ENCODE measurements at regions not wholly inside any gene's neighbourhood (a gene's known extent, or its start where the extent isn't known, plus 50 kb on each side); places are given as distances from the start of the nearest gene placed in this dataset.

- no peak for DNase-seq (ENCODE audit: low spot score)
Measured at GRCh38 chr13:97562962-97563361, 129.0 kb downstream of the RAP2A start.

- no peak for DNase-seq (ENCODE audit: low spot score)
Measured at GRCh38 chr13:97564956-97565355, 131.0 kb downstream of the RAP2A start.

GRCh38 chr13:97565906-97566305 is 131.9 kb downstream of the RAP2A start:
- no peak for DNase-seq (ENCODE audit: low spot score)

DNA sequence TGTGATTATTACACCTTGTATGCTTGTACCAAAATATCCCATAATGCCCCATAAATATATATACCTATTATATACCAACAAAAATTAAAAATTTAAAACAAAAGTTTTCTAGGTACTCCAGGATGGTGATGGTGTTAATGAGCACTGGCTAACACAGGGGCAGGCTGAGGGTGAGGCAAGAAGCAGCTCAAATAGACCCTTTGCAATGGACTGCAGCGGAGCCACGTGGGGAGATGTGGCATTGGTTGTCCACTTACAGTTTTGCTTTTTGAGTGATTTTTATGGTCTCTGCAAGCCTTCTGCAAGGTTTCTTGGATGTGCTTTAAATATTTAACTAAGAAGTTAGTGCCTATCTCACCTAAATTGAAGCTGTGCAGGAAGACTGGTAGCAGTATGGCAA is 132.9 kb downstream of the RAP2A start:
- no peak for DNase-seq (ENCODE audit: low spot score)

DNA sequence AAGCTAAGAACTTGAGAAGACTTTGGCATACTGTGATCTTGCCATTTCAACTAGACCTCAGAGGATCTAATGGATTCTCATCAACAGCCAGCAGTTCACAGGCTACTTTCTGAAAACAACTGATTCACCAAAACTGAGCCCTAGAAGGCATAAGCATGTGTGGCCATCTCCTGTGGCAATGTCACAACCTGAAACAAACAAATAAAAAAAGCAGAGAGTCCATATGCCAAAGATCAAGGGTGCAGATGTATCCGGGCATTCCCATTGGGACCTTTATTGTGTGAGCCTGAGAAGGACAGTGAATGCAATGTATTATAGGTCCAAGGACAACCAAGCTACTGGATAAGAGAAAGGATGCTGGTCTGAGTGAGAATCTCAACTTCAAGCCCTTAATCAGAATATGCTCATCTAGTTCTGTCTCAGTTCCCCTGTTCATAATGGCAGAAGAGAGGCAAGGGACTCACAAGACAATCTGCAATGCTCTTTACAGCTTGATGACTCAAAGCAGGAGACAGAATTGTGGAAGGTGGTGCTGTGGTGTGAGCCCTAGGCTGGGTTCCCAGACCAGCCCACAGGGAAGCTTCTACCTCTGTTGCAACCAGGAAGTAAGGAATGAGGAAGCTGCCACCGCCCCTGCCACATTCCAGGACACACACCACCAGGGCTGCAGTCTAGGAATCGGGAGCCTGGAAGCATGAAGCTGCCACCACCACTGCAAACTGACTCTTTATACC is 133.7 kb downstream of the RAP2A start:
- DNase-seq (ENCODE audit: low spot score): no peak

DNA sequence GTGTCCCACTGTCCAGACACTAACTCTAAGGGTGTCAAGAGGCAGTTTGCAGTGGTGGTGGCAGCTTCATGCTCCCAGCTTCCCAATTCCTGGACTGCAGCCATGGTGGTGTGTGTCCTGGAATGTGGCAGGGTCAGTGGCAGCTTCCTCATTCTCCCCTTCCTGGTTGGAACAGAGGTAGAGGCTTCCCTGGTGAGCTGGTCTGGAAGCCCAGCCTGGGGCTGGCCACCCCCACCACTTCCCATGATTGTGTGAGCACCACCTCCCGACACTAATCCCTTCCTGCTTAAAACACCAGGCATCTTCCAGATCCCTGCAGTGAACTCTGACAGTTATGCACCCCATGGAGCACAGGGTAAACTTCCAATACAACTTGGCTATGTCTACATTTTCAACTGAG is 134.9 kb downstream of the RAP2A start:
- DNase-seq (ENCODE audit: low spot score): no peak

- DNase-seq (ENCODE audit: low spot score): no peak
Measured at GRCh38 chr13:97569841-97570240, 135.9 kb downstream of the RAP2A start.

- no peak for DNase-seq (ENCODE audit: low spot score)
Measured at GRCh38 chr13:97570442-97570841, 136.5 kb downstream of the RAP2A start.

GRCh38 chr13:97573011-97573410 is 139.0 kb downstream of the RAP2A start:
- no peak for DNase-seq (ENCODE audit: low spot score)

DNA sequence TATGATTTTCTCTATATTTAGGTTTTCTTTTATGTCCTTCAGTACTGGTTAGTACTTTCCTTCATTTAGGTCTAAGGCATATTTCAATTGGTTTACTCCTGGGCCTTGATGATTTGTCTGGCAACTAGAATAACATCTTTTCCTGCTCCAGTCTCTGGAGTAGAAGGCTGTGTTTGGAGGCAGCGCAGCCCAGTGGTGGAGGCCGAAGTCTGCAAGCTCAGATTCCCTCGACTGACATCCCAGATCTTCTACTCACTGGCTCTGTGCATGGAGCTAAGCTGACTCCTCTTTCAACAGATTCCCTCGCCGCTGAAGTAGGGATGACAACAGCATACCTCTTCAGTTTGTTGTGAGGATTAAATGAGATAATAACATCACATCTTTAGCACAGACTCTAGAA is 141.0 kb downstream of the RAP2A start:
- DNase-seq (ENCODE audit: low spot score): peak; percentile 6

- no peak for DNase-seq (ENCODE audit: low spot score)
Measured at GRCh38 chr13:97577026-97577425, 143.1 kb downstream of the RAP2A start.

DNA sequence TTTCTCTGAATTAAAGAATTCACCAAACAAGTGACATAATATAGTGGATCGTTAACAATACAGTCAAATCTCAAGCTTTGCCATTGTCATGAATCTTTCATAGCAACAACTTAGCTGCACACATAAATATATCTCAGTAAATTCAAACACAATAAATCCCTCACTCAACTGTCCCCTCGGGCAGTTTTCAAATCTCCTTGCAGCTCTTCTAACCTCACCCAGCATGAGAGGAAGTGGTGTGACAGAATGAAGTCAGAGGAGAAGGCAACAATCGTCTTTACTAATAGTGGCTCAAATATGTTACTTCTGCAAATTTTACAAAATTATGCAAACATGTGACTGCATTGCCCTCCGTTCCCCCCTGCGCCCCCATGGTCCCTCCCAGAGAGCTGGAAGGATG is 148.2 kb downstream of the RAP2A start:
- DNase-seq (ENCODE audit: low spot score): no peak

DNA sequence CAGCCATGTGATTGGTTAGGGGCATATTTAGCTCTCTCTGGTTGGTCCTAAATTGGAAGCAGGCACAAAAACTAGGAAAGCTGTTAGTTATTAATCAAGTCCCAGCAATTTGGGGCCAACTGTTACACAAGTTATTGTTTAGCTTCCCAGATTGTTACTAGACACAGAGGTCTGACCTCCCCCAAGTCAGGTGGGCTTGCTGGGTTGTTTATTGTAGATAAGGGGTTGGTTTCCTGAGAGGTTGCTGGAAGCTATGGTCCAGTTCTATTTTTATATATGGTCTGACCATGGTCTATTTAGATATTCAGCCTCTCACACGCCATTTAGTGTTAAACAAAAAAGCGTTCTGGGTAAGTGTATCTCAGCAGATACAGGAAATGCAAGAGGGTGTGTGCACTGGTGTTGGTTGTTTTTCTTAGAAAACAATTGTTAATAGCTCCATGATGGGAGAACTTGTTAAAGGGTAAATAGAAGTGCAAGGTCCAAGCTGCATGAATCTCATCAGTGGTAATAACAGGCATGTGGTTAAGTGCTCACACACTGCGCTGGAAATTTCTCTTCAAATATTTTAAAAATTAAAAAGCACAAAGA is 150.0 kb downstream of the RAP2A start:
- DNase-seq (ENCODE audit: low spot score): no peak

DNA sequence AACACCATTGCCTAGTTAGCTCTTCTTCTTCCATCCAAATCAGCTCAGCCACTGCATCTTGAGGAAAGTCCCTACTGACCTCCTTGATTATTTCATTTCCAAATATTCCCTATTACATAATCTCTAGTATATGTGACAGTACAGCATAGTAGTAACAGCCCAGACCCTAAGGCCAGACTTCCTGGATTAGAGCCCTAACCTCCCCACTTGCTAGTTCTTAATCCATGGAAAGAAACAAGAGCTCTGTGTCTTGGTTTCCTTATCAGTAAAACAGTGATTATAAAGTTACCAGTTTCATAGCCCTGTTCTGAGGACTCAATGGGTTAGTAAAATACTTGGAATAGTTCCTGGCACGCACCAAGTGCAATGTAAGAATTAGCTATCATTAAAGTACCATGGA is 153.0 kb downstream of the RAP2A start:
- DNase-seq (ENCODE audit: low spot score): no peak

DNA sequence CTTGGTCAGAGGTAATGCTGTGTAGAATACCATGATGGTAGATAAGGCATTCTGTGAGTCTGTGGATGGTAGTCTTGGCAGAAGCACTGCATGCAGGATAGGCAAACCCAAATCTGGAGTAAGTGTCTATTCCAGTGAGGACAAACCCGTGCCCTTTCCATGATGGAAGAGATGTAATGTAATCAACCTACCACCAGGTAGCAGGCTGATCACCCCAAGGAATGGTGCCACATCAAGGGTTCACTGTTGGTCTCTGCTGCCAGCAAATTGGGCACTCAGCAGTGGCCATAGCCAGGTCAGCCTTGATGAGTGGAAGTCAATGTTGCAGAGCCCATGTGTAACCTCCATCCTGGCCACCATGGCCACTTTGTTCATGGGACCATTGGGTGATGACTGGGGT is 155.0 kb downstream of the RAP2A start:
- DNase-seq (ENCODE audit: low spot score): no peak

DNA sequence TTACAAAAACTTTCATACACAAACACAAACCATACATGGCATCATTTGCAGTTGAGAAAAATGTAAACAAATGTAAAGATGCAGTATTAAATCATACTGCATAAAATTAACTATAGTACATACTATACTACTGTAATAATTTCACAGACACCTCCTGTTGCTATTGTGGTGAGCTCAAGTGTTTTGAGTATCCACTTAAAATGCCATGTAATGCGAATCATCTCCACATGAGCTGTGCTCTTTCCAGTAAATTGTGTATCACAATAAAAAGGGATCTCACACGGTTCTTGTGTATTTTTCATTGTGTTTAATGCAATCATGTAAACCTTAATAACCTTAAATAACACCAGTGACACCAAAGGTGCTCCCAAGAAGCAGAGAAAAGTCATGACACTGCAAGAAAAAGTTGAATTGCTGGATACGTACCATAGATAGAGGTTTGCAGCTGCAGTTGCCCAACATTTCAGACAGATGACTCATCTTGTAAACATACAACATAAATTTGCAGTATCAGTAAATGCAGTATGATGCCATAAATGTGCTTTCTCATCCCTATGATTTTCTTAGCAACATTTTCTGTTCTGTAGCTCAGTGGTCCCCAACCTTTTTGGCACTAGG is 166.6 kb downstream of the RAP2A start:
- DNase-seq (ENCODE audit: low spot score): no peak

DNA sequence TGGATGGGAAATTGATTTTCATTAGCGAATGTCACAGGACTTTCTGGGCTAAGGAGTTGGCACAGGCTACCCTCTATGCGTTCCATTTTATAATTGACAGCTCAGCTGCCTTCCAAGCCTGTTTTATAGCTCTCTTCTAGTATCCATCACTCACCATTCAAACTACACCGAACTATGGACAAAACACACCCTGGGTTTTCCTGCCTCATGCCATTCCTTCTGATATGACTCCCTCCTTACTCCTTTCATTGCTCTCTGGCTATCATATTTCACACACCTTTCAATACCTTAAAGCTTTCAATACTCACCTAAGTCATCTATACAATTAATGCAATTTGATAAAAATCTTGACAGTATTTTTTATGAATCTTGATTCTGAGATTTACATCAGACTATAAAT is 181.3 kb downstream of the RAP2A start:
- no peak for DNase-seq (ENCODE audit: low spot score)

- DNase-seq (ENCODE audit: low spot score): no peak
Measured at GRCh38 chr13:97616385-97616784, 182.4 kb downstream of the RAP2A start.

DNA sequence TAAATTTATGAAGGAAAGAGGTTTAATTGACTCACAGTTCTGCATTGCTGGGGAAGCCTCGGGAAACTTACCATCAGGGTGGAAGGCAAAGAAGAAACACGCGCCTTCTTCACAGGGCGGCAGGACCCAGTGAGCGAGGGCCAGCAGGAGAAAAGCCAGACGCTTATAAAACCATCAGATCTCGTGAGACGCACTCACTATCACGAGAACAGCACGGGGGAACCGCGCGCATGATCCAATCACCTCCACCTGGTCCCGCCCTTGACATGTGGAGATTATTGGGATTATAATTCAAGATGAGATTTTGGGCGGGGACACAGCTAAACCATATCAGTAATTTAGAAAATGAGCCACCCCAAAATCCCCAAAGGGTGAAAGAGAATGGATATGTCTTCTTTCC is 187.1 kb downstream of the RAP2A start:
- no peak for DNase-seq (ENCODE audit: low spot score)

DNA sequence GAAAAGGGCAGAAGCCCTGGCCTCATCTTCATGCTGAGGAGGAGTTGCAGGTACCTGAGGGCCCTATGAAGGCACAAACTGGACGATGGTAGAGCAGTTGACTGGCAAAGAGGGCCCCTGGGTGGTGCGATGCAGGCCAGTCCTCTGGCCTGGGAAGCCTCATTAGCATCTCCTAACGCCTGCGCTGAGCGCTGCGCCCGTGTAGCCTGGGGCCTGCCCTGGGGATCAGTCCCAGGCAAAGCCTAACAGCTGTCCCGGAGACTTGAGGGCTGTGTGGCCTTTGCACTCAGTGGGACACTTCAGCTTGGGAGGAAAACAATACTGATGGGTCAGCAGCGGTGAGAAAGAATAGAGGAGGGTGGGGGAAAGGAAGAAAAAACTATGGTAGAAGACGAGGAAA is 187.7 kb downstream of the RAP2A start:
- no peak for DNase-seq (ENCODE audit: low spot score)

- DNase-seq (ENCODE audit: low spot score): peak; percentile 5
Measured at GRCh38 chr13:97627566-97627965, 193.6 kb downstream of the RAP2A start.

DNA sequence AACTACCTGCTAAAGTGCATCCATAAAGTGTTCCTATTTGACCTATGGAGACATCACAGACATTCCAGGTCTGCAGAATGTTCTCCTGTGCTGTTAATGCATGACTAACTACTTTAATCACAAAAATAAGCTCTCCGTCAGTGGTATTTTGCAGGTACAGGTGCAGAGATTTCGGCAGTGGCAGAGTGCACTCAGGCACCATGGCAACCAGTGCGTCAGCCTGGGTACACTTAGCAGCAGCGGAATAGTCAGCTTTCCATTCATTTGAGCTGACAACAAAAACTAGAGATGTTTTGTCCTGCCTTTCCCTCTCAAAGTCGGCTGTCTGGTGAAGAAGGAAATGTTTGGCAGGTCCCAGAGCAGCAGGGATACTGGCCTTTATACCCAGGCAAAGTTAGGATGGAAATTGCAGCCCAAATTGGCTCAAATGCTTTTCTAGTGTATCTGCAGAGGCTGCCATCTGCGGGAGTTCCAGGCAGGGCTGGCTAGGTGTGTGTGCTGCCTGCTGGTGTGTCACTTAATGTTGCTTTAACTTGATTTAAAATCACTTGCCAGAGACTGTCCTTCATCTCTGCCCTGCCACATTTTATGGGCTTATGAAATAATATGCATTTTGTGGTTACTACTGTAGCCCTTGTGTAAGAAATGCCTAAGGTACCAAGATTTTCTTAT is 195.8 kb downstream of the RAP2A start:
- DNase-seq (ENCODE audit: low spot score): no peak

- DNase-seq (ENCODE audit: low spot score): no peak
Measured at GRCh38 chr13:97630725-97631124, 196.8 kb downstream of the RAP2A start.
